ENCODE measurements at regions not wholly inside any gene's neighbourhood (a gene's known extent, or its start where the extent isn't known, plus 50 kb on each side); places are given as distances from the start of the nearest gene placed in this dataset.

DNA sequence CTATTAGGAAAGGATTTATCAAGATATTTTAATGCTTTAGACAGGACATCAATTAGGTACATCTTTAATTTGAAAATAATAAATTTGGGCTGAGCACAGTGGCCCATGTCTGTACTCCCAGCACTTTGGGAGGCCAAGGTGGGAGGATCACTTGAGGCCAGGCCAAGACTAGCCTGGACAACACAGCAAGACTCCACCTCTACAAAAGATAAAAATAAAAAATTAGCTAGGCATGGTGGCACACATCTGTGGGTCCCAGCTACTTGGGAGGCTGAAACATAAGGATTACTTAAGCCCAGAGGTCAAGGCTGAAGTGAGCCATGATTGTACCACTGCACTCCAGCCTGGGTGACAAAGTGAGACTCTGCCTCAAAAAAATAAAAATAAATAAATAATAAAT lies 59.6 kb upstream of the IRF2 start (continued):
- TF ChIP-seq ZEB2 (tag by site-specific recombination; IDR thresholded peaks at IDR 0.05) (no peak), HOXC10 (CRISPR knock-in tag; IDR thresholded peaks at IDR 0.05) (no peak), ZNF621 (tag by site-specific recombination; IDR thresholded peaks at IDR 0.05) (no peak), ZNF221 (tag by site-specific recombination; IDR thresholded peaks at IDR 0.05; ENCODE audit: borderline replicate concordance) (no peak), ZNF521 (tag by site-specific recombination; IDR thresholded peaks at IDR 0.05) (no peak)
- TF ChIP-seq, protein P1, sequence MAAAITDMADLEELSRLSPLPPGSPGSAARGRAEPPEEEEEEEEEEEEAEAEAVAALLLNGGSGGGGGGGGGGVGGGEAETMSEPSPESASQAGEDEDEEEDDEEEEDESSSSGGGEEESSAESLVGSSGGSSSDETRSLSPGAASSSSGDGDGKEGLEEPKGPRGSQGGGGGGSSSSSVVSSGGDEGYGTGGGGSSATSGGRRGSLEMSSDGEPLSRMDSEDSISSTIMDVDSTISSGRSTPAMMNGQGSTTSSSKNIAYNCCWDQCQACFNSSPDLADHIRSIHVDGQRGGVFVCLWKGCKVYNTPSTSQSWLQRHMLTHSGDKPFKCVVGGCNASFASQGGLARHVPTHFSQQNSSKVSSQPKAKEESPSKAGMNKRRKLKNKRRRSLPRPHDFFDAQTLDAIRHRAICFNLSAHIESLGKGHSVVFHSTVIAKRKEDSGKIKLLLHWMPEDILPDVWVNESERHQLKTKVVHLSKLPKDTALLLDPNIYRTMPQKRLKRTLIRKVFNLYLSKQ (tag by site-specific recombination; IDR thresholded peaks at IDR 0.05; ENCODE audit: borderline replicate concordance), result no peak

DNA sequence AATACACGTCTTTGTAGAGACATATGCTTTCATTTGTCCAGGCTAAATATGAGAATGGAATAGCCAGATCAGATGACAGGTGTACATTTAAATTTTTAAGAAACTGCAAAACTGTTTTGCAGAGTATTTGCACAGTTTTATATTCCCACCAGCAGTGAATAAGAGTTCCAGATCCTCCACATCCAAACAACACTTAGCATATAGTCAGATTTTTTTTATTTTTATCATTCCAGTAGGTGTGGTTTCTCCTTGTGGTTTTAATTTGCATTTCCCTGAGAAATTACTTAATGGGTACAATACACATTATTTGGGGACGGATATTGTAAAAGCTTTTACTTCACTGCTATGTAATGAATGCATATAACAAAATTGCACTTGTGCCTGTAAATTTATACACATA lies 56.7 kb upstream of the IRF2 start:
- Histone ChIP-seq H3K9me3 (ENCODE audit: control insufficient read depth, insufficient read depth, low read depth, low read length) (no peaks in the 10 kb centered on the region), H3K36me3 (ENCODE audit: control insufficient read depth in 2 of 2, insufficient read depth in 1 of 2, low read length in 2 of 2) (no peaks in the 10 kb centered on the region), H3K4me3 (ENCODE audit: low read depth, low read length) (no peak overlapping the region), H3K4me1 (ENCODE audit: control insufficient read depth, insufficient read depth, low read length) (no peaks in the 10 kb centered on the region; the same call in 1 of the 2 replicates), H3K27ac (ENCODE audit: extremely low read depth, low read depth, low read length) (no peak overlapping the region)
- POLR2A ChIA-PET, result no interaction called here
- TF ChIP-seq ZNF785 (tag by site-specific recombination; IDR thresholded peaks at IDR 0.05), result no peak
- TF ChIP-seq BCL11A (tag by site-specific recombination; IDR thresholded peaks at IDR 0.05; ENCODE audit: low read depth), result no peak
- no peak for TF ChIP-seq ZNF423 (tag by site-specific recombination; IDR thresholded peaks at IDR 0.05)
- no peak for TF ChIP-seq WT1 (tag by site-specific recombination; IDR thresholded peaks at IDR 0.05)
- no peak for TF ChIP-seq KLF10 (tag by site-specific recombination; IDR thresholded peaks at IDR 0.05)
- TF ChIP-seq ZBTB17 (tag by site-specific recombination; IDR thresholded peaks at IDR 0.05), result no peak
- TF ChIP-seq ZNF19 (tag by site-specific recombination; IDR thresholded peaks at IDR 0.05; ENCODE audit: low read depth), result no peak
- no peak for TF ChIP-seq ZNF214 (tag by site-specific recombination; IDR thresholded peaks at IDR 0.05; ENCODE audit: borderline replicate concordance)
- TF ChIP-seq, protein P2, sequence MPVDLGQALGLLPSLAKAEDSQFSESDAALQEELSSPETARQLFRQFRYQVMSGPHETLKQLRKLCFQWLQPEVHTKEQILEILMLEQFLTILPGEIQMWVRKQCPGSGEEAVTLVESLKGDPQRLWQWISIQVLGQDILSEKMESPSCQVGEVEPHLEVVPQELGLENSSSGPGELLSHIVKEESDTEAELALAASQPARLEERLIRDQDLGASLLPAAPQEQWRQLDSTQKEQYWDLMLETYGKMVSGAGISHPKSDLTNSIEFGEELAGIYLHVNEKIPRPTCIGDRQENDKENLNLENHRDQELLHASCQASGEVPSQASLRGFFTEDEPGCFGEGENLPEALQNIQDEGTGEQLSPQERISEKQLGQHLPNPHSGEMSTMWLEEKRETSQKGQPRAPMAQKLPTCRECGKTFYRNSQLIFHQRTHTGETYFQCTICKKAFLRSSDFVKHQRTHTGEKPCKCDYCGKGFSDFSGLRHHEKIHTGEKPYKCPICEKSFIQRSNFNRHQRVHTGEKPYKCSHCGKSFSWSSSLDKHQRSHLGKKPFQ (tag by site-specific recombination; IDR thresholded peaks at IDR 0.05), result no peak
- no peak for TF ChIP-seq ZNF221 (tag by site-specific recombination; IDR thresholded peaks at IDR 0.05; ENCODE audit: borderline replicate concordance)
- TF ChIP-seq ZNF792 (tag by site-specific recombination; IDR thresholded peaks at IDR 0.05), result no peak
- TF ChIP-seq ZNF473 (tag by site-specific recombination; IDR thresholded peaks at IDR 0.05), result no peak
- no peak for TF ChIP-seq ZNF223 (tag by site-specific recombination; IDR thresholded peaks at IDR 0.05)
- TF ChIP-seq ZEB2 (tag by site-specific recombination; IDR thresholded peaks at IDR 0.05), result no peak
- no peak for TF ChIP-seq ZNF157 (tag by site-specific recombination; IDR thresholded peaks at IDR 0.05)
- TF ChIP-seq ZNF596 (tag by site-specific recombination; IDR thresholded peaks at IDR 0.05), result no peak
- CTCF ChIA-PET, result no interaction called here

DNA sequence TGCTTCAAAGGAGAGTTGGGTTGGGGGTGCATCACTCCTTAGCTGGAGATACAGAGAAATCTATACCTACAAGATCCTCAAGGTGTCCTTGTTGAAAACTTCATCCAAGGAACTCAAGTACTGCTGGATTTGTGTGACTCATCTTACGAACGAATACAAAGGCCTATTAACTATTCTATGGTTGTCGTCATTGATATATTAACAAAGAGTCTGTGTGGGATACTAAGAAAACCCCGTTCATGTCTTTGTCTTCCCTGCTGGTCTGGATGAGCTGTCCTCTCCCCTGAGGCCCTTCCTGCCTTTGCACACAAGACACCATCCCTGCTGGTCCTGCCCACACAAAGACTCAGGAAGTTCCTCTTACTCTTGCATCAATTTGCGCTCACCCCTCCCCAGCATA lies 54.9 kb upstream of the IRF2 start:
- ChIA-PET CTCF (interaction anchor here (0.6 to 0.7 kb wide), 2 partner anchors 150 to 587 kb away, joined by 3 read pairs; no protein-coding TSS in a partner anchor), POLR2A (no interaction called here)
- Histone ChIP-seq H3K4me1 (ENCODE audit: control insufficient read depth, insufficient read depth, low read length) (no peaks in the 10 kb centered on the region), H3K27ac (ENCODE audit: extremely low read depth, low read depth, low read length) (no peak overlapping the region), H3K9me3 (ENCODE audit: control insufficient read depth, insufficient read depth, low read depth, low read length) (no peaks in the 10 kb centered on the region), H3K36me3 (ENCODE audit: control insufficient read depth in 2 of 2, insufficient read depth in 1 of 2, low read length in 2 of 2) (no peaks in the 10 kb centered on the region), H3K4me3 (ENCODE audit: low read depth, low read length) (no peak overlapping the region)
- TF ChIP-seq, protein P3, sequence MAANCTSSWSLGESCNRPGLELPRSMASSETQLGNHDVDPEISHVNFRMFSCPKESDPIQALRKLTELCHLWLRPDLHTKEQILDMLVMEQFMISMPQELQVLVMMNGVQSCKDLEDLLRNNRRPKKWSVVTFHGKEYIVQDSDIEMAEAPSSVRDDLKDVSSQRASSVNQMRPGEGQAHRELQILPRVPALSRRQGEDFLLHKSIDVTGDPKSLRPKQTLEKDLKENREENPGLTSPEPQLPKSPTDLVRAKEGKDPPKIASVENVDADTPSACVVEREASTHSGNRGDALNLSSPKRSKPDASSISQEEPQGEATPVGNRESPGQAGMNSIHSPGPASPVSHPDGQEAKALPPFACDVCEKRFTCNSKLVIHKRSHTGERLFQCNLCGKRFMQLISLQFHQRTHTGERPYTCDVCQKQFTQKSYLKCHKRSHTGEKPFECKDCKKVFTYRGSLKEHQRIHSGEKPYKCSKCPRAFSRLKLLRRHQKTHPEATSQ (tag by site-specific recombination; IDR thresholded peaks at IDR 0.05), result no peak
- no peak for TF ChIP-seq KLF9 (tag by site-specific recombination; IDR thresholded peaks at IDR 0.05; ENCODE audit: low read depth)
- TF ChIP-seq, protein P4, sequence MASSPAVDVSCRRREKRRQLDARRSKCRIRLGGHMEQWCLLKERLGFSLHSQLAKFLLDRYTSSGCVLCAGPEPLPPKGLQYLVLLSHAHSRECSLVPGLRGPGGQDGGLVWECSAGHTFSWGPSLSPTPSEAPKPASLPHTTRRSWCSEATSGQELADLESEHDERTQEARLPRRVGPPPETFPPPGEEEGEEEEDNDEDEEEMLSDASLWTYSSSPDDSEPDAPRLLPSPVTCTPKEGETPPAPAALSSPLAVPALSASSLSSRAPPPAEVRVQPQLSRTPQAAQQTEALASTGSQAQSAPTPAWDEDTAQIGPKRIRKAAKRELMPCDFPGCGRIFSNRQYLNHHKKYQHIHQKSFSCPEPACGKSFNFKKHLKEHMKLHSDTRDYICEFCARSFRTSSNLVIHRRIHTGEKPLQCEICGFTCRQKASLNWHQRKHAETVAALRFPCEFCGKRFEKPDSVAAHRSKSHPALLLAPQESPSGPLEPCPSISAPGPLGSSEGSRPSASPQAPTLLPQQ (tag by site-specific recombination; IDR thresholded peaks at IDR 0.05), result no peak
- TF ChIP-seq MEIS1 (CRISPR knock-in tag; IDR thresholded peaks at IDR 0.05; ENCODE audit: borderline replicate concordance), result no peak

All from HEK293 (cell line).